H1 (cell line): ENCODE measurements at regions not wholly inside any gene's neighbourhood (a gene's known extent, or its start where the extent isn't known, plus 50 kb on each side); places are given as distances from the start of the nearest gene placed in this dataset.

Experiments
- CTCF ChIA-PET: fragments of 300-600 bp; sonication (Branson Sonifier 250); formaldehyde crosslinking; loops from one replicate; lab custom pipeline; 2021; ENCODE audit not compliant: partially characterized antibody; lab: Charles Lee
- POLR2A ChIA-PET: fragments of 300-600 bp; sonication (Branson Sonifier 250); formaldehyde crosslinking; loops from one replicate; lab custom pipeline; 2021; ENCODE audit warnings: inconsistent platforms; ENCODE audit not compliant: partially characterized antibody; lab: Charles Lee
- DNase-seq, 2 experiments: peaks; one replicate each; pipeline versions ENCODE4 v3.0.0 to v3.0.0-alpha.2; 2010 to 2022; ENCODE audit warnings: low spot score in 2 of 2, low read depth in 1 of 2, mixed read lengths in 1 of 2
- FAIRE-seq: peaks from 2 replicates; lab custom pipeline; 2011; peaks lifted over from hg19 to GRCh38; lab: Jason Lieb, UNC
- H2AFZ ChIP-seq: 2 replicates; pipeline ENCODE4 v1.8.1; 2012; ENCODE audit warnings: low read length, inconsistent platforms
- H2AK5ac ChIP-seq: 2 replicates; pipeline ENCODE4 v1.6.1; 2013; ENCODE audit warnings: low read depth, low read length
- H2BK120ac ChIP-seq: replicated peaks from 2 replicates; pipeline ENCODE3; 2013; ENCODE audit warnings: low read depth, low read length, inconsistent platforms
- H2BK12ac ChIP-seq: 2 replicates; pipeline ENCODE4 v1.6.1; 2013; ENCODE audit warnings: low read depth, low read length
- H2BK15ac ChIP-seq: 2 replicates; pipeline ENCODE4 v1.6.1; 2013; ENCODE audit warnings: low read length
- H2BK20ac ChIP-seq: 2 replicates; pipeline ENCODE4 v1.6.1; 2013; ENCODE audit warnings: low read length
- H2BK5ac ChIP-seq: 2 replicates; pipeline ENCODE4 v1.6.1; 2013; ENCODE audit warnings: low read depth, low read length
- H3K14ac ChIP-seq: 2 replicates; pipeline ENCODE4 v1.6.1; 2013; ENCODE audit warnings: inconsistent platforms; ENCODE audit not compliant: insufficient read length
- H3K18ac ChIP-seq: 2 replicates; pipeline ENCODE4 v1.6.1; 2013; ENCODE audit warnings: low read length; ENCODE audit errors: extremely low read depth
- H3K23ac ChIP-seq: 2 replicates; pipeline ENCODE4 v1.6.1; 2013; ENCODE audit warnings: inconsistent platforms; ENCODE audit not compliant: insufficient read length
- H3K23me2 ChIP-seq: 2 replicates; pipeline ENCODE4 v1.6.1; 2013; ENCODE audit warnings: low read depth, low read length
- H3K27ac ChIP-seq: 2 replicates; pipeline ENCODE4 v1.6.1; 2011; ENCODE audit warnings: low read depth, low read length, inconsistent platforms
- H3K27me3 ChIP-seq, 4 experiments: replicated peaks in 1 of 4; 1 replicate in 1 of 4; 2 replicates in 3 of 4; pipeline versions ENCODE4 v1.6.1 to v1.8.1; 2011 to 2013; ENCODE audit warnings: low read length in 3 of 4, mild to moderate bottlenecking in 3 of 4, inconsistent platforms in 2 of 4, mixed read lengths in 2 of 4, moderate library complexity in 1 of 4; ENCODE audit not compliant: control insufficient read depth in 3 of 4, insufficient read depth in 3 of 4; ENCODE audit errors: extremely low read depth in 1 of 4
- H3K36me3 ChIP-seq, 4 experiments: 2 replicates each; pipeline versions ENCODE4 v1.6.1 to v1.8.1; 2011 to 2013; ENCODE audit warnings: mild to moderate bottlenecking in 4 of 4, low read length in 3 of 4, moderate library complexity in 2 of 4, control low read depth in 1 of 4, inconsistent platforms in 1 of 4; ENCODE audit not compliant: insufficient read depth in 4 of 4, control insufficient read depth in 2 of 4
- H3K4ac ChIP-seq: replicated peaks from 2 replicates; pipeline ENCODE3; 2013; ENCODE audit warnings: low read length, low read depth, mixed read lengths, inconsistent platforms; ENCODE audit not compliant: insufficient read length
- H3K4me1 ChIP-seq, 4 experiments: replicated peaks in 1 of 4; 1 replicate in 1 of 4; 2 replicates in 3 of 4; pipeline versions ENCODE4 v1.6.1 to v1.8.1; 2011 to 2013; ENCODE audit warnings: low read length in 3 of 4, inconsistent platforms in 2 of 4, mixed read lengths in 1 of 4; ENCODE audit not compliant: insufficient read depth in 4 of 4, control insufficient read depth in 3 of 4
- H3K4me2 ChIP-seq, 2 experiments: 2 replicates each; pipeline versions ENCODE4 v1.6.1 to v1.8.1; 2011 to 2013; ENCODE audit warnings: low read depth in 2 of 2, low read length in 2 of 2, control low read depth in 1 of 2, inconsistent platforms in 1 of 2, mild to moderate bottlenecking in 1 of 2; ENCODE audit not compliant: insufficient read depth in 1 of 2
- H3K4me3 ChIP-seq, 4 experiments: fragments of 200-600, 300-600 bp in 1 of 4; sonication (generic), shearing (Covaris generic), sonication (Bioruptor Twin) in 1 of 4; 2 replicates each; pipeline versions ENCODE4 v1.5.1 to v1.8.1; 2011 to 2016; ENCODE audit warnings: low read length in 4 of 4, low read depth in 3 of 4, control low read depth in 2 of 4, inconsistent platforms in 2 of 4, mild to moderate bottlenecking in 2 of 4, mixed read lengths in 1 of 4, moderate library complexity in 1 of 4; ENCODE audit not compliant: insufficient read depth in 2 of 4; ENCODE audit errors: extremely low read depth in 1 of 4
- H3K56ac ChIP-seq: replicated peaks from 2 replicates; pipeline ENCODE3; 2013; ENCODE audit warnings: low read depth, mild to moderate bottlenecking, mixed read lengths, low read length, inconsistent platforms; ENCODE audit not compliant: insufficient read length
- H3K79me1 ChIP-seq: 2 replicates; pipeline ENCODE4 v1.6.1; 2013; ENCODE audit warnings: low read depth, low read length, control low read depth
- H3K79me2 ChIP-seq, 2 experiments: 2 replicates each; pipeline versions ENCODE4 v1.6.1 to v1.8.1; 2012 to 2013; ENCODE audit warnings: low read length in 2 of 2, mild to moderate bottlenecking in 2 of 2, inconsistent platforms in 1 of 2; ENCODE audit not compliant: insufficient read depth in 2 of 2, control insufficient read depth in 1 of 2
- H3K9ac ChIP-seq, 4 experiments: replicated peaks in 1 of 4; 1 replicate in 1 of 4; 2 replicates in 3 of 4; pipeline versions ENCODE4 v1.6.1 to v1.8.1; 2011 to 2013; ENCODE audit warnings: low read depth in 3 of 4, low read length in 3 of 4, control low read depth in 2 of 4, mild to moderate bottlenecking in 2 of 4, moderate library complexity in 2 of 4, inconsistent platforms in 1 of 4; ENCODE audit errors: extremely low read depth in 1 of 4
- H3K9me3 ChIP-seq, 2 experiments: 2 replicates each; pipeline versions ENCODE4 v1.6.1 to v1.8.1; 2012 to 2013; ENCODE audit warnings: mild to moderate bottlenecking in 2 of 2, moderate library complexity in 2 of 2, control low read depth in 1 of 2, inconsistent platforms in 1 of 2, low read depth in 1 of 2, low read length in 1 of 2, mixed read lengths in 1 of 2; ENCODE audit not compliant: insufficient read depth in 2 of 2
- H4K20me1 ChIP-seq, 2 experiments: replicated peaks in 1 of 2; 2 replicates each; pipeline versions ENCODE3 to v1.8.1; 2011 to 2013; ENCODE audit warnings: inconsistent platforms in 2 of 2, low read length in 2 of 2, mild to moderate bottlenecking in 1 of 2; ENCODE audit not compliant: insufficient read depth in 2 of 2, control insufficient read depth in 1 of 2
- H4K5ac ChIP-seq: 2 replicates; pipeline ENCODE4 v1.6.1; 2013; ENCODE audit warnings: low read length, low read depth, mixed read lengths, inconsistent platforms; ENCODE audit not compliant: insufficient read length
- H4K8ac ChIP-seq: 2 replicates; pipeline ENCODE4 v1.8.0; 2013; ENCODE audit warnings: mild to moderate bottlenecking, moderate library complexity, low read length, inconsistent platforms; ENCODE audit not compliant: insufficient read depth; ENCODE audit errors: extremely low read depth
- H4K91ac ChIP-seq: replicated peaks from 2 replicates; pipeline ENCODE3; 2013; ENCODE audit warnings: low read length, mixed read lengths, inconsistent platforms; ENCODE audit not compliant: insufficient read length
- KDM1A ChIP-seq: fragments of 200-600, 300-600 bp; sonication (generic); IDR thresholded peaks from 2 replicates; pipeline ENCODE4 v1.7.1; 2016; ENCODE audit warnings: mild to moderate bottlenecking, low read length, borderline replicate concordance
- MAFK ChIP-seq: IDR thresholded peaks from 2 replicates; pipeline ENCODE4 v1.6.1; 2012; ENCODE audit warnings: low read depth, mild to moderate bottlenecking, improper control_type of control experiment, low read length
- RFX5 ChIP-seq: IDR thresholded peaks from 2 replicates; pipeline ENCODE4 v1.6.1; 2011; ENCODE audit warnings: low read depth, low read length, improper control_type of control experiment, borderline replicate concordance
- SIRT6 ChIP-seq: IDR thresholded peaks from one replicate; pipeline ENCODE4 v1.7.1; 2012; ENCODE audit warnings: low read length, inconsistent platforms
- SUZ12 ChIP-seq: fragments of 200-600 bp; sonication (generic); IDR thresholded peaks from 2 replicates; pipeline ENCODE4 v1.6.1; 2012; ENCODE audit warnings: mild to moderate bottlenecking, inconsistent platforms, low read length, moderate library complexity, mixed read lengths
- TBP ChIP-seq: IDR thresholded peaks from 2 replicates; pipeline ENCODE4 v1.6.1; 2011; ENCODE audit warnings: low read depth, low read length, improper control_type of control experiment
- WGBS, 2 experiments: shearing (Covaris generic) in 1 of 2; methylation state at CpG; one replicate each; pipeline versions ENCODE4 v1.1.6 to v1.1.7; 2013 to 2015; ENCODE audit warnings: low lambda C conversion rate in 2 of 2, mixed read lengths in 2 of 2, inconsistent platforms in 1 of 2, low coverage in 1 of 2, missing lambda C conversion rate in 1 of 2; ENCODE audit not compliant: insufficient replicate concordance in 2 of 2, insufficient coverage in 1 of 2, insufficient read length in 1 of 2; ENCODE audit errors: extremely low coverage in 1 of 2, missing lambda C conversion rate in 1 of 2; 5-methylcytosine and 5-hydroxymethylcytosine counted together
- TF ChIP-seq, protein P1 (sequence below): IDR thresholded peaks from 2 replicates; pipeline ENCODE4 v1.6.1; 2012; ENCODE audit warnings: low read length, inconsistent platforms
- TF ChIP-seq, protein P2 (sequence below), 3 experiments: IDR thresholded peaks; 1 replicate in 2 of 3; 2 replicates in 1 of 3; pipeline versions ENCODE4 v1.5.1 to v1.6.1; 2011; ENCODE audit warnings: low read length in 3 of 3, mild to moderate bottlenecking in 3 of 3, inconsistent platforms in 2 of 3, low read depth in 1 of 3, moderate library complexity in 1 of 3; ENCODE audit not compliant: insufficient read depth in 1 of 3; ENCODE audit errors: control extremely low read depth in 1 of 3
- TF ChIP-seq, protein P3 (sequence below): IDR thresholded peaks from 2 replicates; pipeline ENCODE4 v1.6.1; 2011; ENCODE audit warnings: low read length, improper control_type of control experiment

DNA sequence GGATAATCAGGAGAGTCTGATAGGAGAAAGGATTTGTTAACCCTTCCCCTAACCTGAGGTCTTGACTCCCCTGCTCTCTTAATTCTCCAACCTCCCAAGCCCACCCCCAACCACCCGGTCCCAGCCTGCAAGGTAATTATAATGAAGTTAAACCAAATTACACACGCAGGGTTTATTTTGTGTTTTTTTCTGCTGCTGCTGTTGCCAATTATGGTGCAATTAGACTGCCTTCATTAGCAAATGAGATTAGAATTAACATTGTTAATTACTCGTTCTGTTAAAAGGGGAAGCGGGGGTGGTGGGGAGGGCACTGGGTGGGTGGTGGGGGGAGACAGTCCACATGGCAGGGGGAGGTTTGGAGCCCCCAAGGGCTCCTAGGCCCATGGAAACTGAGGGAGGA, 128.9 kb downstream of the CCT6B start:
- no peak overlapping the region for H2BK120ac ChIP-seq
- DNase-seq = no peak
- no peak overlapping the region for H3K18ac ChIP-seq
- H4K20me1 ChIP-seq = no peaks in the 10 kb centered on the region
- 56% methylated on average over 4 of the region's 4 CpGs; no CpG with 5 or more reads in 1 of the 2 experiments for WGBS, 2 experiments
- H2BK20ac ChIP-seq = no peak overlapping the region
- H2BK5ac ChIP-seq = no peak overlapping the region
- no peak overlapping the region for H2BK15ac ChIP-seq
- no peaks in the 10 kb centered on the region for H3K9me3 ChIP-seq
- H3K4me1 ChIP-seq = peaks cover 0 to 3% (median under 1%) of the 10 kb centered on the region in 4 experiments; a peak in 3 of 7 replicates
- no peak overlapping the region for H3K27ac ChIP-seq
- H4K5ac ChIP-seq = no peak overlapping the region
- H3K79me2 ChIP-seq = no peaks in the 10 kb centered on the region
- H3K27me3 ChIP-seq = no peaks in the 10 kb centered on the region
- H3K23ac ChIP-seq = no peak overlapping the region
- FAIRE-seq = no peak
- no peak overlapping the region for H2AFZ ChIP-seq
- H3K23me2 ChIP-seq = no peaks in the 10 kb centered on the region
- no peak overlapping the region for H3K4ac ChIP-seq
- no peak overlapping the region for H3K4me3 ChIP-seq
- H3K14ac ChIP-seq = no peak overlapping the region
- H3K36me3 ChIP-seq = no peaks in the 10 kb centered on the region
- H3K9ac ChIP-seq = no peak overlapping the region
- no peak overlapping the region for H2AK5ac ChIP-seq
- no peak overlapping the region for H4K91ac ChIP-seq
- H3K4me2 ChIP-seq = no peak overlapping the region
- H2BK12ac ChIP-seq = no peak overlapping the region
- H3K56ac ChIP-seq = no peak overlapping the region
- ChIA-PET CTCF (no interaction called here), POLR2A (interaction anchor here (0.8 kb wide), 1 partner anchor 12 kb away, joined by 3 read pairs; no protein-coding TSS in a partner anchor)
- no peaks in the 10 kb centered on the region for H3K79me1 ChIP-seq
- no peak overlapping the region for H4K8ac ChIP-seq
- TF ChIP-seq SUZ12 (no peak), TBP (no peak), MAFK (no peak), KDM1A (no peak), SIRT6 (no peak), RFX5 (no peak)
- TF ChIP-seq, protein P1, sequence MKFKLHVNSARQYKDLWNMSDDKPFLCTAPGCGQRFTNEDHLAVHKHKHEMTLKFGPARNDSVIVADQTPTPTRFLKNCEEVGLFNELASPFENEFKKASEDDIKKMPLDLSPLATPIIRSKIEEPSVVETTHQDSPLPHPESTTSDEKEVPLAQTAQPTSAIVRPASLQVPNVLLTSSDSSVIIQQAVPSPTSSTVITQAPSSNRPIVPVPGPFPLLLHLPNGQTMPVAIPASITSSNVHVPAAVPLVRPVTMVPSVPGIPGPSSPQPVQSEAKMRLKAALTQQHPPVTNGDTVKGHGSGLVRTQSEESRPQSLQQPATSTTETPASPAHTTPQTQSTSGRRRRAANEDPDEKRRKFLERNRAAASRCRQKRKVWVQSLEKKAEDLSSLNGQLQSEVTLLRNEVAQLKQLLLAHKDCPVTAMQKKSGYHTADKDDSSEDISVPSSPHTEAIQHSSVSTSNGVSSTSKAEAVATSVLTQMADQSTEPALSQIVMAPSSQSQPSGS = no peak
- TF ChIP-seq, protein P2, sequence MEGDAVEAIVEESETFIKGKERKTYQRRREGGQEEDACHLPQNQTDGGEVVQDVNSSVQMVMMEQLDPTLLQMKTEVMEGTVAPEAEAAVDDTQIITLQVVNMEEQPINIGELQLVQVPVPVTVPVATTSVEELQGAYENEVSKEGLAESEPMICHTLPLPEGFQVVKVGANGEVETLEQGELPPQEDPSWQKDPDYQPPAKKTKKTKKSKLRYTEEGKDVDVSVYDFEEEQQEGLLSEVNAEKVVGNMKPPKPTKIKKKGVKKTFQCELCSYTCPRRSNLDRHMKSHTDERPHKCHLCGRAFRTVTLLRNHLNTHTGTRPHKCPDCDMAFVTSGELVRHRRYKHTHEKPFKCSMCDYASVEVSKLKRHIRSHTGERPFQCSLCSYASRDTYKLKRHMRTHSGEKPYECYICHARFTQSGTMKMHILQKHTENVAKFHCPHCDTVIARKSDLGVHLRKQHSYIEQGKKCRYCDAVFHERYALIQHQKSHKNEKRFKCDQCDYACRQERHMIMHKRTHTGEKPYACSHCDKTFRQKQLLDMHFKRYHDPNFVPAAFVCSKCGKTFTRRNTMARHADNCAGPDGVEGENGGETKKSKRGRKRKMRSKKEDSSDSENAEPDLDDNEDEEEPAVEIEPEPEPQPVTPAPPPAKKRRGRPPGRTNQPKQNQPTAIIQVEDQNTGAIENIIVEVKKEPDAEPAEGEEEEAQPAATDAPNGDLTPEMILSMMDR (IDR thresholded peaks at IDR 0.05; ENCODE audit: control extremely low read depth in 1 of 3, insufficient read depth in 1 of 3, low read depth in 1 of 3, low read length in 3 of 3) = no peak
- TF ChIP-seq, protein P3, sequence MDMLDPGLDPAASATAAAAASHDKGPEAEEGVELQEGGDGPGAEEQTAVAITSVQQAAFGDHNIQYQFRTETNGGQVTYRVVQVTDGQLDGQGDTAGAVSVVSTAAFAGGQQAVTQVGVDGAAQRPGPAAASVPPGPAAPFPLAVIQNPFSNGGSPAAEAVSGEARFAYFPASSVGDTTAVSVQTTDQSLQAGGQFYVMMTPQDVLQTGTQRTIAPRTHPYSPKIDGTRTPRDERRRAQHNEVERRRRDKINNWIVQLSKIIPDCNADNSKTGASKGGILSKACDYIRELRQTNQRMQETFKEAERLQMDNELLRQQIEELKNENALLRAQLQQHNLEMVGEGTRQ = no peak
